Hippocampal formation (tissue), 2 donors: ENCODE measurements at regions not wholly inside any gene's neighbourhood (a gene's known extent, or its start where the extent isn't known, plus 50 kb on each side); places are given as distances from the start of the nearest gene placed in this dataset.
"Not testable (repeated sequence)": the region's sequence is repeated elsewhere in the genome, so short reads cannot be mapped to it uniquely, and the experiment has no call there.

Source experiments
- DNase-seq, 2 donors: peaks; one replicate each; lab custom pipeline; 2025; lab: John Stamatoyannopoulos, UW

DNA sequence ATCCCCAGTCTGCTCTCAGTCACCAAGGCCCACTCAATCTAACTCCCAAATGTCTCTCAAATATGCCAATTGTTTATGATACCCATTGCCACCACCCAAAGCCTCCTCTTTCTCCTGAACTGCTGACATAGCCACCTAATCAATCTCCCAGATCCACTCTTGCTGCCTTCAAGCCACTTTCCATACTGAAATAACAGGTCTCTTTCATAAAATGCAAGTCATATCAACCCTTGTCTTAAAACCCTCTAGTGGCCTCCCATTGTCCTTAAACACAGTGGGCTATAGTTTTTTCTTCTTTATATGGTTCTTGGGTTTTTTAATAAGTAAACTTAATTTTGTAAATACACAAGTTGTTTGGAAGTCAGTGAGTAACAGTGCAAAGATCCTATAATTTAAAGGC, 155.2 kb upstream of the ZC3H12C start:
- no peak for DNase-seq

GRCh38 chr11:109939166-109939810, 153.9 kb upstream of the ZC3H12C start:
- DNase-seq = peak in 1 of 2 donors; percentile 80

GRCh38 chr11:109940816-109941215, 152.4 kb upstream of the ZC3H12C start:
- DNase-seq = no peak

GRCh38 chr11:109945626-109946321, 147.4 kb upstream of the ZC3H12C start:
- DNase-seq = no peak

DNA sequence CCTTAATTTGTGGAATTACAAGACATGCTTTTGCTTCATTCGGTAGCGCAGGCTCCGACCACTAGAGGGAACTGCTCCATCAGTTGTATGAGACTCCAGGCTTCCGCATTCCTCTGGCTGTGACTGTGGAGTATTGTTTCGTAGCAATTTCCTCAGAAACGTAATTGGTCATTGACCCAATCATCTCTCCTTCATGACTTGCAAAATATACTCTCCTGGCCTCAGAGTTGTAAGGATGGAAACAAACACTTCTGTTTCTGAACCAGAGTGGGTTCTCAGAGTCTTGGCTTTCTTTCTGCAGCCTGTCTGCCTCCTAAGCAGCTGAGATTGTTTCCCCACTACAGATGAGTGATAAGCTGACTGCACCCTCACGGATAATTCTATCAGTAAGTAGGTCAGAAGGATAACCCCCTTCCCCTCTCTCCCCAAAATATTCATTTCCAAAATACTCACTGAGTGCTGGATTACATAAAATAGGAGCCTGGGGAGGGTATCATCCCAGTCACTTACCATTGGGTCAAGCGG, 146.8 kb upstream of the ZC3H12C start:
- peak; percentile 72 to 93 for DNase-seq

DNA sequence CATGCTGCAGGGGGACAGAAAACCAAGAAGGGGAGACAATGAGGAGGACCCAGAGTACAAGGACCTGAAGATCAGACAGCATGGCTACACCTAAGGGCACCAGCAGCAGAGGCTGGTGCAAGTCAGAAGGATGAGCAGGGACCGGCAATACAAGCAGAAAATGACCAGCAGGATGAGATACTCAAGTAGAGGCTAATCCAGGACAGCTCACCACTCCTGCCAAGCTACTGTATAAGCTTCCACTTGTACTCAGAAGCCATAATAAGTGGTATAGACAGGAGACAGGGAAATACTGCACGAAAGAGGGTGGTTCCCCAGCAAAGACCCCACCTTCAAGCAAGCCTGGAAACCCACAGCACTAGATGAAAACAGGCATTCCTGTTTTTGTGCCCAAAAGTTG, 138.7 kb upstream of the ZC3H12C start:
- no peak for DNase-seq

- DNase-seq = no peak
Observed at GRCh38 chr11:109956124-109956793, 136.9 kb upstream of the ZC3H12C start.

DNA sequence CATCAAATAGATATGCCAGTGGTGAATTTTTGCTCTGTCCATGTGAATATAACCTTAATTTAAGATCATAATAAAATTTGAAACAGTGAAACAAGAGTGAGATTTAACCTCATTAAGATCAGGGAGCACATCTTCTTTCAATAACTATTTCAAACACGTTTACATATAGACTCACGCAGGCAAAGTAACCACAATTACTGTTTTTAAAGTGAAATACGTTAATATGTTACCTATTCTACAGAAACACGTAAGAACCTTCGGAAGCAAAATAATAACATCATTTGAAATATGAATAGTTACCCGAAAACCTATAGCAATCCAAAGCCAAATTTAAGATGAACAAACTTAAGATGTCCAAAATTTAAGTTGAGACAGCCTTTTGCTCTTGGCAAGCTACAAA, 136.2 kb upstream of the ZC3H12C start:
- DNase-seq = no peak

DNA sequence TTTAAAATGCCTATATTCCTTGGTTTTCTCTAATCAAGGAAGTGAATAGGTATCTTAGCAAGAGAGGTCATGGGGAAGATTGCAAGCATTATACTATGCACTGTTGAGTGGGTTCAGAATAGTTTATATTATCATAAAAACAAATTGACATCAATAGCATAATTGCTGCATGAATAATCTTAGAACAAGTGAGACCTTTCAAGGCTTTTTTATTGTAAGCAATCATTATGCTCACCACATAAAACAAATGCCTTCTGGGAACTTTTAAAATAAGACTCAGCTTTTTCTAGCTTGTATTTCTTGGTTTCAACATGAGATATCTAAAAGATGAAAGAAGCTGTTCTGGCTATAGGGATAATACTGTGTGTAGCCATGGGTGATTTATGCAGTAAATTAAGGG, 135.6 kb upstream of the ZC3H12C start:
- DNase-seq = no peak

DNA sequence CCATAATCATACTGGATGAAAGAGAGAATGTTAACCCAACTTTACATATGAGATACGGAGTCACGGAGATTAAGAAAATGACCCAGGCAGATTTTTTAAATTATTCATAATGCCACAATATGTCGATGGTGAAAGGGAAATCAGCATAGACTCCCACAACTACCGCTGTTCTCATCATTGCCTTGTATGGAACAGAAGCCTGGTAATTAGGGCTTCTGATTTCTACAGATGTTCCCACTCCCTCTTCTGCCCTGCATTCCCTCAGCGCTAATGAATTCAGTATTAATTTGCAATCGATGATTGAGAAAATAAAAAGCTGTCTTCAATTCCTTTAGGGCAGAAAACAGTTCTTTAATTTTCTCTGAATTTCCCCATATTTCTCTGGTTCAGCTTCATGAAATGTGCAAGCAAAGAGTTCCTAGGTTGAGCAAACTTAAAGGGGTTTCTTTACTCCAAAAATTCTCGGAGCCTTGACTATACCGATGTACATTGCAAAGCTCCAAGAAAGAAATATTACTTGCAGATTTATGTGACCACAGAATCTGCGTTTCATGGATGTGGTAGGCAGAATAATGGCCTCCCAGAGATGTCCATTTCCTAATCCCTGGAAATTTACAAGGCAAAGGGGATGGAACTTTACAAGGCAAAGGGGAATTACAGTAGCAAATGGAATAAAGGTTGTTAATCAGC, 134.9 kb upstream of the ZC3H12C start:
- DNase-seq = no peak

- DNase-seq = no peak
Observed at GRCh38 chr11:109958821-109959166, 134.4 kb upstream of the ZC3H12C start.

DNA sequence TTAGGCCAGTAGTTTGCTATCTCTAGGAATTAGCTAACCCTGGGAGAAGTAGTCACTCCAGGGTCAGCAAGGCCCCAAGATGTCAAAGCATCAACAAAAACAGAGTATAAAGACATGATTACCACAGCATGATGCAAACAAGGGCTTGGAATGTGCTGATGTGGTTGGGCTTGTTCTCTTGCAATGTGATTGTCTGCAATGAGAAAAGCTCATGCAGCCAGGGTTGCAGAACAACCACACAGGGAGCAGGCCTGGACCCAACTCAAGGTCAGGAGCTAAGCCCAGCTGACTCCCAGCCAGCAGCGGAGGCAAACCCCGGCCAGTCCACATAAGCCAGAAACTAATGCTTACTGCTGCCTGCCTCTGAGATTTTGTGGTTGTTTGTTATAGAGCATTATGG, 132.4 kb upstream of the ZC3H12C start:
- DNase-seq = no peak

- DNase-seq = no peak
Observed at GRCh38 chr11:109961261-109961660, 131.9 kb upstream of the ZC3H12C start.

- no peak for DNase-seq
Observed at GRCh38 chr11:109963101-109963500, 130.1 kb upstream of the ZC3H12C start.

DNA sequence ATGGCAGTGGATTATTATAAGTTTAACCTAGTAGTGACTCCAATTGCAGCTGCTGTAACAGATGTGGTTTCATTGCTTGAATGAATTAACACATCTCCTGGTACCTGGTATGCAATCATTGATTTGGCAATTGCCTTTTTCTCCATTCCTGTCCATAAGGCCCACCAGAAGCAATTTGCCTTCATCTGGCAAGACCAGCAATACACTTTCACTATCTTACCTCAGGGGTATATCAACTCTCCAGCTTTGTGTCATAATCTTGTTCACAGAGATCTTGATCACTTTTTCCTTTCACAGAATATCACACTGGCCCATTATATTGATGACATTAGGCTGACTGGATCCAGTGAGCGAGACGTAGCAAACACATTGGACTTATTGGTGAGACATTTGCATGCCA, 128.7 kb upstream of the ZC3H12C start:
- no peak for DNase-seq

DNA sequence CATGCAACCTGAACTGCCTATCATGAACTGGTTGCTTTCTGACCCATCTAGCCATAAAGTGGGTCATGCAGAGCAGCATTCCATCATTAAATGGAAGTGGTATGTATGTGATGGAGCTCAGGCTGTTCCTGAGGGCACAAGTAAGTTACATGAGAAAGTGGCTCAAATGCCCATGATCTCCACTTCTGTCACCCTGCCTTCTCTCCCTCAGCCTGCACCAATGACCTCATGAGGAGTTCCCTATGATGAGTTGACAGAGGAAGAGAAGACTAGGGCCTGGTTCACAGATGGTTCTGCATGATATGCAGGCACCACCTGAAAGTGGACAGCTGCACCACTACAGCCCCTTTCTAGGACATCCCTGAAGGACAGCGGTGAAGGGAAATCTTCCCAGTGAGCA, 127.7 kb upstream of the ZC3H12C start:
- not testable (repeated sequence) for DNase-seq

DNA sequence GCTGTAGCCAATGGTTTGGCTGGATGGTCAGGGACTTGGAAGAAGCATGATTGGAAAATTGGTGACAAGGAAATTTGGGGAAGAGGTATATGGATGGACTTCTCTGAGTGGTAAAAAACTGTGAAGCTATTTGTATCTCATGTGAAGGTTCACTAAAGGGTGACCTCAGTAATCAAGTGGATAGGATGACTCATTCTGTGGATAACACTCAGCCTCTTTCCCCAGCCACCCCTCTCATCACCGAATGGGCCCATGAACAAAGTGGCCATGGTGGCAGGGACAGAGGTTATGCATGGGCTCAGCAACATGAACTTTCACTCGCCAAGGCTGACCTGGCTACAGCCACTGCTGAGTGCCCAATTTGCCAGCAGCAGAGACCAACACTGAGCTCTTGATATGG, 127.3 kb upstream of the ZC3H12C start:
- not testable (repeated sequence) for DNase-seq

DNA sequence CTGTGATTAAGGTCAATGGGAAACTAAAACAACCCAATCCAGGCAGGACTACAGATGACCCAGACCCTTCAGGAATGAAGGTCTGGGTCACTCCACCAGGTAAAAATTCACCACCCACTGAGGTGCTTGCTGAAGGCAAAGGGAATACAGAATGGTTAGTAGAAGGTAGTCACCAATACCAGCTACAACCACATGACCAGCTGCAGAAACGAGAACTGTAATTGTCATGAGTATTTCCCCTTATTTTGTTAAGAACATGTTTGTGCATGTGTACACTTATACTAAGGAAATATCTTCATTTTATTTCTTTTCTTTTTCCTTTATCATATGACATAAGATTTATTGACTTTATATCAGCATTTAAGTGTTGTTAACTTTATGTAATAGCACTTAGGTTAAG, 126.1 kb upstream of the ZC3H12C start:
- DNase-seq = not testable (repeated sequence)

- DNase-seq = no peak
Observed at GRCh38 chr11:109968299-109968698, 124.9 kb upstream of the ZC3H12C start.

GRCh38 chr11:109968781-109969180, 124.4 kb upstream of the ZC3H12C start:
- no peak for DNase-seq

GRCh38 chr11:109970516-109971183, 122.5 kb upstream of the ZC3H12C start:
- DNase-seq = no peak

DNA sequence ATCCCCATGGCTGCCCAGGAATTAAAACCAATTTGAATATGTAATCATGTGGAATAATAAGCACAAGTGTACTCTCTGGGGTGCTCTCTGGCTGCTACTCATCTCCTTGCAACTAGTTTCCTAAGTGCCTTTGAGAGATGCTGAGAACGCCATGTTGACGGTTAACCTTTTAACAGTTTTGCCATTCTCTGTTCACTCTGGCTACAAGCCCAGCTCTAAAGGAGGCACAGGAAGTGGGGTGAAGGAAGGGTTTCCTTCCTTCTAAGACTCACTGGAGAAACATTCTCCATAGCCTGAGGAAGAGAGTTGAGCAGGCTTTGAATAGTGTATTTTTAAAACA, 122.0 kb upstream of the ZC3H12C start:
- DNase-seq = peak; percentile 30 to 31
